Kidney (tissue), 13 donors: ENCODE measurements at regions not wholly inside any gene's neighbourhood (a gene's known extent, or its start where the extent isn't known, plus 50 kb on each side); places are given as distances from the start of the nearest gene placed in this dataset.

ENCODE experiments used
- DNase-seq, 5 donors: peaks; one replicate each; pipeline ENCODE4 v3.0.0-alpha.2; 2013 to 2020
- FAIRE-seq: peaks from 2 replicates; lab custom pipeline; 2012; peaks lifted over from hg19 to GRCh38; lab: Jason Lieb, UNC
- H3K27ac ChIP-seq, 2 donors: one replicate each; pipeline ENCODE4 v1.7.0; 2013; ENCODE audit warnings: low read depth in 2 of 2, low read length in 2 of 2, inconsistent platforms in 1 of 2
- H3K27me3 ChIP-seq: one replicate; pipeline ENCODE4 v1.7.1; 2013; ENCODE audit warnings: low read length, inconsistent platforms; ENCODE audit not compliant: control insufficient read depth, insufficient read depth
- H3K36me3 ChIP-seq, 3 donors: one replicate each; pipeline versions ENCODE4 v1.7.0 to v1.7.1; 2013; ENCODE audit warnings: low read length in 3 of 3, control low read depth in 1 of 3, inconsistent platforms in 1 of 3; ENCODE audit not compliant: insufficient read depth in 3 of 3, control insufficient read depth in 2 of 3
- H3K4me1 ChIP-seq, 3 donors: one replicate each; pipeline versions ENCODE4 v1.7.0 to v1.7.1; 2013; ENCODE audit warnings: low read length in 3 of 3, inconsistent platforms in 1 of 3, low read depth in 1 of 3; ENCODE audit not compliant: control insufficient read depth in 2 of 3, insufficient read depth in 2 of 3
- H3K4me3 ChIP-seq, 3 donors: one replicate each; pipeline versions ENCODE4 v1.7.0 to v1.8.1; 2013; ENCODE audit warnings: low read length in 3 of 3, control low read depth in 1 of 3, inconsistent platforms in 1 of 3
- H3K9ac ChIP-seq, 3 donors: one replicate each; pipeline versions ENCODE4 v1.7.0 to v1.7.1; 2013; ENCODE audit warnings: low read length in 3 of 3, control low read depth in 1 of 3, inconsistent platforms in 1 of 3
- H3K9me3 ChIP-seq, 3 donors: one replicate each; pipeline versions ENCODE4 v1.7.0 to v1.7.1; 2013; ENCODE audit warnings: low read length in 3 of 3, control low read depth in 1 of 3, inconsistent platforms in 1 of 3; ENCODE audit not compliant: control insufficient read depth in 2 of 3, insufficient read depth in 1 of 3
- intact Hi-C: fragments of 100-400 bp; cut with DNase I; formaldehyde crosslinking; loops from one replicate; pipeline ENCODE4 v1.11.1; 2022
- TF ChIP-seq, protein P1 (sequence below): IDR thresholded peaks from 3 replicates; pipeline ENCODE4 v1.5.1; 2012; ENCODE audit warnings: mild to moderate bottlenecking, moderate library complexity, borderline replicate concordance; ENCODE audit not compliant: insufficient read depth; ENCODE audit errors: extremely low read depth
- donor health status: control.
- donor health status: control.
- donor health status: control.
- donor health status: control.
- donor health status: control.
- donor health status: DM: yes; HTN: yes; CAD: no.
- donor health status: Normal renal cell carcinoma (clear cell type).

DNA sequence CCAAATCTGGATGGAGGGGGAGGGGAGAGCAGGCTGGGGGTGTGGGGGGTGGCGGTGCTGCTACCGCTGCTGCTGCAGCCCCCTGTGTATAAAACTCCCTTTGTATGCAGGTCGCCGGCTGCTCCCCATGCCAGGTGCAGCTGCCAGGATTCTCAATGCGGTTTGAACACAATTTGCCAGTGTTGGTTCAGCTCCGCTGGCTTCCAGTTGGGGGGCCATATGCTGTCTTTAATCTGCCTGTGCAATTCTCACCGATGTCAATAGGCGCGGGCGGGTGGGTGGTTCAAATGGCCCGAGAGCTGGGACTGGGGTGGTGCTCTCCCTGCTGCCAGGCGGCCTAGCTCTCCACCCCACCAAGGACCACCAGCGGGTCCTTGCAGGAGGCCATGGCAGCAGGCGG lies 257.6 kb downstream of the BCOR start:
- Histone ChIP-seq H3K27ac (no peak overlapping the region), H3K27me3 (peaks cover under 1% of the 10 kb centered on the region)

DNA sequence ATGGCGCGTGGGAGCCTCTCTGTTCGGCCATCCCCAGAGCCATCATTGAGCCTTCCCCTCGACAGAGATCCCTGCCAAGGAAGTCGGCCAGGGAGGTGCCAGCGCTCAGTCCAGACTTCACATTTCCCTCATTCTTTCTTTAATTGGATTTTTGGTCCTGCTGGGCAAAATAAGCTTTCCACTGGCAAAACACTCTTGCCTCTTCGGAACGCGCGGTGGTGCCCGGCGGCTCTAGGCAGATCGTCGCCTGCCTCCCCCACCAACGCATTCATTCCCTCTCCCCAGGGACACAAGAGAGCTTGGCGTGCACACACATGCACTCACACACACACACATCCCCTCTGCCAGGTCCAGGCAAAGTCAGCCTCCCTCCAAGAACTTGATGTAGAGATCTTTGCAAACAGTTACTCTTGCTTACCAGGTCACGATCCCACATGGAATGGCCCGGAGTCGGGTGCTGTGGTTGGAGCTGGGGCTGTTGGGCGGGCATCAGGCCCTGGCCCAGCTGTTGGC lies 257.1 kb downstream of the BCOR start:
- FAIRE-seq = no peak
- TF ChIP-seq, protein P1, sequence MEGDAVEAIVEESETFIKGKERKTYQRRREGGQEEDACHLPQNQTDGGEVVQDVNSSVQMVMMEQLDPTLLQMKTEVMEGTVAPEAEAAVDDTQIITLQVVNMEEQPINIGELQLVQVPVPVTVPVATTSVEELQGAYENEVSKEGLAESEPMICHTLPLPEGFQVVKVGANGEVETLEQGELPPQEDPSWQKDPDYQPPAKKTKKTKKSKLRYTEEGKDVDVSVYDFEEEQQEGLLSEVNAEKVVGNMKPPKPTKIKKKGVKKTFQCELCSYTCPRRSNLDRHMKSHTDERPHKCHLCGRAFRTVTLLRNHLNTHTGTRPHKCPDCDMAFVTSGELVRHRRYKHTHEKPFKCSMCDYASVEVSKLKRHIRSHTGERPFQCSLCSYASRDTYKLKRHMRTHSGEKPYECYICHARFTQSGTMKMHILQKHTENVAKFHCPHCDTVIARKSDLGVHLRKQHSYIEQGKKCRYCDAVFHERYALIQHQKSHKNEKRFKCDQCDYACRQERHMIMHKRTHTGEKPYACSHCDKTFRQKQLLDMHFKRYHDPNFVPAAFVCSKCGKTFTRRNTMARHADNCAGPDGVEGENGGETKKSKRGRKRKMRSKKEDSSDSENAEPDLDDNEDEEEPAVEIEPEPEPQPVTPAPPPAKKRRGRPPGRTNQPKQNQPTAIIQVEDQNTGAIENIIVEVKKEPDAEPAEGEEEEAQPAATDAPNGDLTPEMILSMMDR = no peak
- intact Hi-C loops = no loop called here

More for the DNA sequence above, 257.6 kb downstream of the BCOR start:
- Histone ChIP-seq H3K4me1 (no peaks in the 10 kb centered on the region), H3K36me3 (no peaks in the 10 kb centered on the region), H3K9me3 (no peaks in the 10 kb centered on the region), H3K4me3 (no peak overlapping the region), H3K9ac (no peak overlapping the region)
- intact Hi-C loops = no loop called here
- no peak for DNase-seq
- TF ChIP-seq, protein P1 = no peak
- FAIRE-seq = no peak

DNA sequence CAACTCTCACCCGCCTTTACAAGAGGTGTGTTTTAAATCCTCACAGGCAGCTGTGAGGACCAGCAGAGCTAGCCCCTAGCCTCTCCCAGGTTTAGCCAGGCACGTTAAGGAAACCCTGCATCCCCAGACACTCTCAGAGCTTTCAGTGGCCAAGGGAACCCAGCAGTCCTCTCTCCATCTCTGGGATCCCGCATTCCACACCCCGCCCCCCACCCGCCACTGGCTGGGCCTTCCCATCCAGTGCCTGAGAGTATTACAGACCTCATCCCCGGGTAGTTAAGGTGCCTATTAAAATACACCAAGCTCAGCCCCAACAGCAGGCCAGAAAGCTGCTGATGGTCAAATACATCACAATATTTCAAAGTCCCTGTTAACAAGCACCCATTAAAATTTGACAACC lies 256.2 kb downstream of the BCOR start:
- intact Hi-C loops = no loop called here
- no peak for FAIRE-seq

More for the DNA sequence above, 257.1 kb downstream of the BCOR start:
- Histone ChIP-seq H3K27ac (no peak overlapping the region), H3K4me1 (no peaks in the 10 kb centered on the region), H3K27me3 (no peaks in the 10 kb centered on the region), H3K9ac (no peak overlapping the region), H3K36me3 (no peaks in the 10 kb centered on the region), H3K9me3 (no peaks in the 10 kb centered on the region), H3K4me3 (no peak overlapping the region)
- no peak for DNase-seq

More for the DNA sequence above, 256.2 kb downstream of the BCOR start:
- no peaks in the 10 kb centered on the region for H3K27me3 ChIP-seq
- TF ChIP-seq, protein P1 = no peak
- H3K9me3 ChIP-seq = no peaks in the 10 kb centered on the region
- no peak overlapping the region for H3K27ac ChIP-seq
- no peaks in the 10 kb centered on the region for H3K4me1 ChIP-seq
- H3K9ac ChIP-seq = no peak overlapping the region
- no peak for DNase-seq
- H3K4me3 ChIP-seq = no peak overlapping the region
- H3K36me3 ChIP-seq = no peaks in the 10 kb centered on the region
